Stimulated activated CD8-positive, alpha-beta memory T cell treated with anti-CD3 and anti-CD28 coated beads, Interleukin-4, amount 100 ng/mL, for 4 hours (primary cell): ENCODE measurements at regions not wholly inside any gene's neighbourhood (a gene's known extent, or its start where the extent isn't known, plus 50 kb on each side); places are given as distances from the start of the nearest gene placed in this dataset.
"Not testable (repeated sequence)": the region's sequence is repeated elsewhere in the genome, so short reads cannot be mapped to it uniquely, and the experiment has no call there.

Experiments used
- DNase-seq, 2 donors: peaks; one replicate each; pipeline ENCODE4 v3.0.0-alpha.2; 2020; ENCODE audit warnings: low read depth in 2 of 2, low spot score in 1 of 2

GRCh38 chr2:173467751-173468150, 113.1 kb downstream of the CDCA7 start:
- DNase-seq: no peak

- DNase-seq: no peak
These were observed 113.7 kb downstream of the CDCA7 start for GRCh38 chr2:173468266-173468793.

GRCh38 chr2:173472112-173472511, 117.4 kb downstream of the CDCA7 start:
- no peak for DNase-seq

GRCh38 chr2:173483137-173483536, 128.5 kb downstream of the CDCA7 start:
- DNase-seq: no peak

GRCh38 chr2:173488861-173489260, 134.2 kb downstream of the CDCA7 start:
- no peak for DNase-seq

GRCh38 chr2:173491418-173491817, 136.7 kb downstream of the CDCA7 start:
- no peak for DNase-seq

- no peak for DNase-seq
These were observed 139.2 kb downstream of the CDCA7 start for GRCh38 chr2:173493874-173494273.

- no peak for DNase-seq
These were observed 142.1 kb downstream of the CDCA7 start for GRCh38 chr2:173496746-173497145.

- DNase-seq: no peak
These were observed 146.3 kb downstream of the CDCA7 start for GRCh38 chr2:173500953-173501352.

- DNase-seq: no peak
These were observed 147.6 kb downstream of the CDCA7 start for GRCh38 chr2:173502296-173502695.

GRCh38 chr2:173511357-173511756, 156.7 kb downstream of the CDCA7 start:
- DNase-seq: no peak

- no peak for DNase-seq
These were observed 157.3 kb downstream of the CDCA7 start for GRCh38 chr2:173511942-173512341.

GRCh38 chr2:173513107-173513727, 158.5 kb downstream of the CDCA7 start:
- no peak for DNase-seq

- DNase-seq: no peak
These were observed 166.2 kb downstream of the CDCA7 start for GRCh38 chr2:173520918-173521317.

- no peak for DNase-seq
These were observed 166.9 kb downstream of the CDCA7 start for GRCh38 chr2:173521450-173522192.

- DNase-seq: no peak
These were observed 168.8 kb downstream of the CDCA7 start for GRCh38 chr2:173523497-173523896.

- no peak for DNase-seq
These were observed 169.7 kb downstream of the CDCA7 start for GRCh38 chr2:173524256-173524955.

GRCh38 chr2:173532732-173533531, 178.3 kb downstream of the CDCA7 start:
- not testable (repeated sequence) for DNase-seq

- DNase-seq: no peak
These were observed 183.0 kb downstream of the CDCA7 start for GRCh38 chr2:173537694-173538093.

- no peak for DNase-seq
These were observed 184.9 kb downstream of the CDCA7 start for GRCh38 chr2:173539615-173540014.
